ENCODE measurements at regions not wholly inside any gene's neighbourhood (a gene's known extent, or its start where the extent isn't known, plus 50 kb on each side); places are given as distances from the start of the nearest gene placed in this dataset.

GRCh38 chr6:22642254-22642653, 72.9 kb downstream of the HDGFL1 start:
- TF ChIP-seq EP300 (conservative IDR thresholded peaks at IDR 0.05; ENCODE audit: poor library complexity, severe bottlenecking), result no peak
- TF ChIP-seq CTCF (IDR thresholded peaks at IDR 0.05; ENCODE audit: poor library complexity, severe bottlenecking), result no peak
- no peak for TF ChIP-seq EZH2 (IDR thresholded peaks at IDR 0.05; ENCODE audit: borderline replicate concordance, insufficient read depth, low read length, poor library complexity, severe bottlenecking)
- TF ChIP-seq REST (IDR thresholded peaks at IDR 0.05; ENCODE audit: borderline replicate concordance), result no peak

Measured in neural cell (in vitro differentiated cells).